ENCODE measurements at regions not wholly inside any gene's neighbourhood (a gene's known extent, or its start where the extent isn't known, plus 50 kb on each side); places are given as distances from the start of the nearest gene placed in this dataset.

- H2BK15ac ChIP-seq (ENCODE audit: low read length), result no peak overlapping the region
- H2AK5ac ChIP-seq (ENCODE audit: low read depth, low read length), result no peak overlapping the region
- no peak for FAIRE-seq
- H3K56ac ChIP-seq (replicated peaks; ENCODE audit: insufficient read length, low read depth, low read length), result no peak overlapping the region
- H3K4ac ChIP-seq (replicated peaks; ENCODE audit: insufficient read length, low read depth, low read length), result no peak overlapping the region
- H3K14ac ChIP-seq (ENCODE audit: insufficient read length), result no peak overlapping the region
- H2BK5ac ChIP-seq (ENCODE audit: low read depth, low read length), result no peak overlapping the region
- H2BK120ac ChIP-seq (replicated peaks; ENCODE audit: low read depth, low read length), result no peak overlapping the region
- no peak overlapping the region for H2AFZ ChIP-seq (ENCODE audit: low read length)
- H4K91ac ChIP-seq (replicated peaks; ENCODE audit: insufficient read length, low read length), result no peak overlapping the region
- H4K20me1 ChIP-seq (replicated peaks in 1 of 2; ENCODE audit: control insufficient read depth in 1 of 2, insufficient read depth in 2 of 2, low read length in 2 of 2), result no peaks in the 10 kb centered on the region
- no peak overlapping the region for H3K4me2 ChIP-seq (ENCODE audit: insufficient read depth in 1 of 2, low read depth in 2 of 2, low read length in 2 of 2)
- TF ChIP-seq POU5F1 (IDR thresholded peaks at IDR 0.05; ENCODE audit: low read depth, low read length), result no peak
- DNase-seq (ENCODE audit: low read depth in 1 of 2, low spot score in 2 of 2), result no peak
- no peaks in the 10 kb centered on the region for H3K79me1 ChIP-seq (ENCODE audit: low read depth, low read length)
- no peaks in the 10 kb centered on the region for H3K4me1 ChIP-seq (replicated peaks in 1 of 4; ENCODE audit: control insufficient read depth in 3 of 4, insufficient read depth in 4 of 4, low read length in 3 of 4)
- H3K27me3 ChIP-seq (replicated peaks in 1 of 4; ENCODE audit: control insufficient read depth in 3 of 4, extremely low read depth in 1 of 4, insufficient read depth in 3 of 4, low read length in 3 of 4), result no peaks in the 10 kb centered on the region
- H3K4me3 ChIP-seq (ENCODE audit: extremely low read depth in 1 of 4, insufficient read depth in 2 of 4, low read depth in 3 of 4, low read length in 4 of 4), result no peak overlapping the region
- 93% methylated on average over 1 of the region's 1 CpG; no CpG with 5 or more reads in 1 of the 2 experiments for WGBS, 2 experiments (ENCODE audit: extremely low coverage in 1 of 2, insufficient coverage in 1 of 2, insufficient read length in 1 of 2, insufficient replicate concordance in 2 of 2, low coverage in 1 of 2, low lambda C conversion rate in 2 of 2, missing lambda C conversion rate in 1 of 2)
- no peak overlapping the region for H3K27ac ChIP-seq (ENCODE audit: low read depth, low read length)
- H2BK20ac ChIP-seq (ENCODE audit: low read length), result no peak overlapping the region
- H3K23ac ChIP-seq (ENCODE audit: insufficient read length), result no peak overlapping the region
- H3K9ac ChIP-seq (replicated peaks in 1 of 4; ENCODE audit: extremely low read depth in 1 of 4, low read depth in 3 of 4, low read length in 3 of 4), result no peak overlapping the region
- H4K5ac ChIP-seq (ENCODE audit: insufficient read length, low read depth, low read length), result no peak overlapping the region
- POLR2A ChIA-PET (ENCODE audit: partially characterized antibody), result no interaction called here
- no peaks in the 10 kb centered on the region for H3K36me3 ChIP-seq (ENCODE audit: control insufficient read depth in 2 of 4, insufficient read depth in 4 of 4, low read length in 3 of 4)
- CTCF ChIA-PET (ENCODE audit: partially characterized antibody), result interaction anchor here (1.5 kb wide), 1 partner anchor 11 kb away, joined by 4 read pairs; no protein-coding TSS in a partner anchor
- H3K18ac ChIP-seq (ENCODE audit: extremely low read depth, low read length), result no peak overlapping the region
- H3K23me2 ChIP-seq (ENCODE audit: low read depth, low read length), result no peaks in the 10 kb centered on the region
- H2BK12ac ChIP-seq (ENCODE audit: low read depth, low read length), result no peak overlapping the region
- no peaks in the 10 kb centered on the region for H3K79me2 ChIP-seq (ENCODE audit: control insufficient read depth in 1 of 2, insufficient read depth in 2 of 2, low read length in 2 of 2)
- no peaks in the 10 kb centered on the region for H3K9me3 ChIP-seq (ENCODE audit: insufficient read depth in 2 of 2, low read depth in 1 of 2, low read length in 1 of 2)
- no peak overlapping the region for H4K8ac ChIP-seq (ENCODE audit: extremely low read depth, insufficient read depth, low read length)
Measured at GRCh38 chr9:7325995-7326394, 473.6 kb downstream of the DMAC1 start.

Data from H1 (cell line).